H1 (cell line): ENCODE measurements at regions not wholly inside any gene's neighbourhood (a gene's known extent, or its start where the extent isn't known, plus 50 kb on each side); places are given as distances from the start of the nearest gene placed in this dataset.

Experiments
- CTCF ChIA-PET: fragments of 300-600 bp; sonication (Branson Sonifier 250); formaldehyde crosslinking; loops from one replicate; lab custom pipeline; 2021; ENCODE audit not compliant: partially characterized antibody; lab: Charles Lee
- POLR2A ChIA-PET: fragments of 300-600 bp; sonication (Branson Sonifier 250); formaldehyde crosslinking; loops from one replicate; lab custom pipeline; 2021; ENCODE audit warnings: inconsistent platforms; ENCODE audit not compliant: partially characterized antibody; lab: Charles Lee
- DNase-seq, 2 experiments: peaks; one replicate each; pipeline versions ENCODE4 v3.0.0 to v3.0.0-alpha.2; 2010 to 2022; ENCODE audit warnings: low spot score in 2 of 2, low read depth in 1 of 2, mixed read lengths in 1 of 2
- FAIRE-seq: peaks from 2 replicates; lab custom pipeline; 2011; peaks lifted over from hg19 to GRCh38; lab: Jason Lieb, UNC
- H2AFZ ChIP-seq: 2 replicates; pipeline ENCODE4 v1.8.1; 2012; ENCODE audit warnings: low read length, inconsistent platforms
- H2AK5ac ChIP-seq: 2 replicates; pipeline ENCODE4 v1.6.1; 2013; ENCODE audit warnings: low read depth, low read length
- H2BK120ac ChIP-seq: replicated peaks from 2 replicates; pipeline ENCODE3; 2013; ENCODE audit warnings: low read depth, low read length, inconsistent platforms
- H2BK12ac ChIP-seq: 2 replicates; pipeline ENCODE4 v1.6.1; 2013; ENCODE audit warnings: low read depth, low read length
- H2BK15ac ChIP-seq: 2 replicates; pipeline ENCODE4 v1.6.1; 2013; ENCODE audit warnings: low read length
- H2BK20ac ChIP-seq: 2 replicates; pipeline ENCODE4 v1.6.1; 2013; ENCODE audit warnings: low read length
- H2BK5ac ChIP-seq: 2 replicates; pipeline ENCODE4 v1.6.1; 2013; ENCODE audit warnings: low read depth, low read length
- H3K14ac ChIP-seq: 2 replicates; pipeline ENCODE4 v1.6.1; 2013; ENCODE audit warnings: inconsistent platforms; ENCODE audit not compliant: insufficient read length
- H3K18ac ChIP-seq: 2 replicates; pipeline ENCODE4 v1.6.1; 2013; ENCODE audit warnings: low read length; ENCODE audit errors: extremely low read depth
- H3K23ac ChIP-seq: 2 replicates; pipeline ENCODE4 v1.6.1; 2013; ENCODE audit warnings: inconsistent platforms; ENCODE audit not compliant: insufficient read length
- H3K23me2 ChIP-seq: 2 replicates; pipeline ENCODE4 v1.6.1; 2013; ENCODE audit warnings: low read depth, low read length
- H3K27ac ChIP-seq: 2 replicates; pipeline ENCODE4 v1.6.1; 2011; ENCODE audit warnings: low read depth, low read length, inconsistent platforms
- H3K27me3 ChIP-seq, 4 experiments: replicated peaks in 1 of 4; 1 replicate in 1 of 4; 2 replicates in 3 of 4; pipeline versions ENCODE4 v1.6.1 to v1.8.1; 2011 to 2013; ENCODE audit warnings: low read length in 3 of 4, mild to moderate bottlenecking in 3 of 4, inconsistent platforms in 2 of 4, mixed read lengths in 2 of 4, moderate library complexity in 1 of 4; ENCODE audit not compliant: control insufficient read depth in 3 of 4, insufficient read depth in 3 of 4; ENCODE audit errors: extremely low read depth in 1 of 4
- H3K36me3 ChIP-seq, 4 experiments: 2 replicates each; pipeline versions ENCODE4 v1.6.1 to v1.8.1; 2011 to 2013; ENCODE audit warnings: mild to moderate bottlenecking in 4 of 4, low read length in 3 of 4, moderate library complexity in 2 of 4, control low read depth in 1 of 4, inconsistent platforms in 1 of 4; ENCODE audit not compliant: insufficient read depth in 4 of 4, control insufficient read depth in 2 of 4
- H3K4ac ChIP-seq: replicated peaks from 2 replicates; pipeline ENCODE3; 2013; ENCODE audit warnings: low read length, low read depth, mixed read lengths, inconsistent platforms; ENCODE audit not compliant: insufficient read length
- H3K4me1 ChIP-seq, 4 experiments: replicated peaks in 1 of 4; 1 replicate in 1 of 4; 2 replicates in 3 of 4; pipeline versions ENCODE4 v1.6.1 to v1.8.1; 2011 to 2013; ENCODE audit warnings: low read length in 3 of 4, inconsistent platforms in 2 of 4, mixed read lengths in 1 of 4; ENCODE audit not compliant: insufficient read depth in 4 of 4, control insufficient read depth in 3 of 4
- H3K4me2 ChIP-seq, 2 experiments: 2 replicates each; pipeline versions ENCODE4 v1.6.1 to v1.8.1; 2011 to 2013; ENCODE audit warnings: low read depth in 2 of 2, low read length in 2 of 2, control low read depth in 1 of 2, inconsistent platforms in 1 of 2, mild to moderate bottlenecking in 1 of 2; ENCODE audit not compliant: insufficient read depth in 1 of 2
- H3K4me3 ChIP-seq, 4 experiments: fragments of 200-600, 300-600 bp in 1 of 4; sonication (generic), shearing (Covaris generic), sonication (Bioruptor Twin) in 1 of 4; 2 replicates each; pipeline versions ENCODE4 v1.5.1 to v1.8.1; 2011 to 2016; ENCODE audit warnings: low read length in 4 of 4, low read depth in 3 of 4, control low read depth in 2 of 4, inconsistent platforms in 2 of 4, mild to moderate bottlenecking in 2 of 4, mixed read lengths in 1 of 4, moderate library complexity in 1 of 4; ENCODE audit not compliant: insufficient read depth in 2 of 4; ENCODE audit errors: extremely low read depth in 1 of 4
- H3K56ac ChIP-seq: replicated peaks from 2 replicates; pipeline ENCODE3; 2013; ENCODE audit warnings: low read depth, mild to moderate bottlenecking, mixed read lengths, low read length, inconsistent platforms; ENCODE audit not compliant: insufficient read length
- H3K79me1 ChIP-seq: 2 replicates; pipeline ENCODE4 v1.6.1; 2013; ENCODE audit warnings: low read depth, low read length, control low read depth
- H3K79me2 ChIP-seq, 2 experiments: 2 replicates each; pipeline versions ENCODE4 v1.6.1 to v1.8.1; 2012 to 2013; ENCODE audit warnings: low read length in 2 of 2, mild to moderate bottlenecking in 2 of 2, inconsistent platforms in 1 of 2; ENCODE audit not compliant: insufficient read depth in 2 of 2, control insufficient read depth in 1 of 2
- H3K9ac ChIP-seq, 4 experiments: replicated peaks in 1 of 4; 1 replicate in 1 of 4; 2 replicates in 3 of 4; pipeline versions ENCODE4 v1.6.1 to v1.8.1; 2011 to 2013; ENCODE audit warnings: low read depth in 3 of 4, low read length in 3 of 4, control low read depth in 2 of 4, mild to moderate bottlenecking in 2 of 4, moderate library complexity in 2 of 4, inconsistent platforms in 1 of 4; ENCODE audit errors: extremely low read depth in 1 of 4
- H3K9me3 ChIP-seq, 2 experiments: 2 replicates each; pipeline versions ENCODE4 v1.6.1 to v1.8.1; 2012 to 2013; ENCODE audit warnings: mild to moderate bottlenecking in 2 of 2, moderate library complexity in 2 of 2, control low read depth in 1 of 2, inconsistent platforms in 1 of 2, low read depth in 1 of 2, low read length in 1 of 2, mixed read lengths in 1 of 2; ENCODE audit not compliant: insufficient read depth in 2 of 2
- H4K20me1 ChIP-seq, 2 experiments: replicated peaks in 1 of 2; 2 replicates each; pipeline versions ENCODE3 to v1.8.1; 2011 to 2013; ENCODE audit warnings: inconsistent platforms in 2 of 2, low read length in 2 of 2, mild to moderate bottlenecking in 1 of 2; ENCODE audit not compliant: insufficient read depth in 2 of 2, control insufficient read depth in 1 of 2
- H4K5ac ChIP-seq: 2 replicates; pipeline ENCODE4 v1.6.1; 2013; ENCODE audit warnings: low read length, low read depth, mixed read lengths, inconsistent platforms; ENCODE audit not compliant: insufficient read length
- H4K8ac ChIP-seq: 2 replicates; pipeline ENCODE4 v1.8.0; 2013; ENCODE audit warnings: mild to moderate bottlenecking, moderate library complexity, low read length, inconsistent platforms; ENCODE audit not compliant: insufficient read depth; ENCODE audit errors: extremely low read depth
- H4K91ac ChIP-seq: replicated peaks from 2 replicates; pipeline ENCODE3; 2013; ENCODE audit warnings: low read length, mixed read lengths, inconsistent platforms; ENCODE audit not compliant: insufficient read length
- BRCA1 ChIP-seq: IDR thresholded peaks from 2 replicates; pipeline ENCODE4 v1.6.1; 2012; ENCODE audit warnings: low read depth, low read length, improper control_type of control experiment
- EGR1 ChIP-seq: IDR thresholded peaks from 2 replicates; pipeline ENCODE4 v1.6.1; 2011; ENCODE audit warnings: low read depth, low read length, borderline replicate concordance
- HDAC2 ChIP-seq, 2 experiments: fragments of 300-600 bp in 1 of 2; sonication (generic) in 1 of 2; IDR thresholded peaks; 2 replicates each; pipeline ENCODE4 v1.6.1; 2011 to 2012; ENCODE audit warnings: low read depth in 2 of 2, low read length in 2 of 2, mild to moderate bottlenecking in 2 of 2, moderate library complexity in 2 of 2, borderline replicate concordance in 1 of 2, inconsistent platforms in 1 of 2
- JUN ChIP-seq: IDR thresholded peaks from 2 replicates; pipeline ENCODE4 v1.6.1; 2011; ENCODE audit warnings: low read depth, mild to moderate bottlenecking, improper control_type of control experiment, low read length
- KDM5A ChIP-seq: fragments of 200-600 bp; IDR thresholded peaks from 2 replicates; pipeline ENCODE4 v1.7.1; 2012; ENCODE audit warnings: mild to moderate bottlenecking, low read length, inconsistent platforms, mixed read lengths
- MAFK ChIP-seq: IDR thresholded peaks from 2 replicates; pipeline ENCODE4 v1.6.1; 2012; ENCODE audit warnings: low read depth, mild to moderate bottlenecking, improper control_type of control experiment, low read length
- RAD21 ChIP-seq, 2 experiments: IDR thresholded peaks in 1 of 2; conservative IDR thresholded peaks in 1 of 2; 2 replicates each; pipeline ENCODE4 v1.6.1; 2011; ENCODE audit warnings: low read depth in 2 of 2, low read length in 2 of 2, improper control_type of control experiment in 1 of 2, inconsistent platforms in 1 of 2, mild to moderate bottlenecking in 1 of 2, moderate library complexity in 1 of 2
- SIN3A ChIP-seq, 2 experiments: IDR thresholded peaks in 1 of 2; conservative IDR thresholded peaks in 1 of 2; 2 replicates each; pipeline ENCODE4 v1.6.1; 2011 to 2012; ENCODE audit warnings: low read length in 2 of 2, improper control_type of control experiment in 1 of 2, low read depth in 1 of 2, mild to moderate bottlenecking in 1 of 2
- SIX5 ChIP-seq: IDR thresholded peaks from 2 replicates; pipeline ENCODE4 v1.6.1; 2011; ENCODE audit warnings: mild to moderate bottlenecking, low read depth, low read length
- SRF ChIP-seq: IDR thresholded peaks from 2 replicates; pipeline ENCODE4 v1.6.1; 2011; ENCODE audit warnings: mild to moderate bottlenecking, low read depth, low read length, moderate library complexity
- TAF1 ChIP-seq: IDR thresholded peaks from 2 replicates; pipeline ENCODE4 v1.6.1; 2011; ENCODE audit warnings: mild to moderate bottlenecking, low read depth, low read length
- WGBS, 2 experiments: shearing (Covaris generic) in 1 of 2; methylation state at CpG; one replicate each; pipeline versions ENCODE4 v1.1.6 to v1.1.7; 2013 to 2015; ENCODE audit warnings: low lambda C conversion rate in 2 of 2, mixed read lengths in 2 of 2, inconsistent platforms in 1 of 2, low coverage in 1 of 2, missing lambda C conversion rate in 1 of 2; ENCODE audit not compliant: insufficient replicate concordance in 2 of 2, insufficient coverage in 1 of 2, insufficient read length in 1 of 2; ENCODE audit errors: extremely low coverage in 1 of 2, missing lambda C conversion rate in 1 of 2; 5-methylcytosine and 5-hydroxymethylcytosine counted together

- H4K91ac ChIP-seq = no peak overlapping the region
- H2BK20ac ChIP-seq = no peak overlapping the region
- H3K9me3 ChIP-seq = no peaks in the 10 kb centered on the region
- H2AK5ac ChIP-seq = no peak overlapping the region
- no peak overlapping the region for H3K4me2 ChIP-seq
- no peak overlapping the region for H3K14ac ChIP-seq
- H4K5ac ChIP-seq = no peak overlapping the region
- no peak overlapping the region for H2AFZ ChIP-seq
- H2BK12ac ChIP-seq = no peak overlapping the region
- H3K4ac ChIP-seq = no peak overlapping the region
- H3K4me3 ChIP-seq = no peak overlapping the region
- FAIRE-seq (no peak), DNase-seq (no peak)
- no peaks in the 10 kb centered on the region for H3K4me1 ChIP-seq
- H3K36me3 ChIP-seq = no peaks in the 10 kb centered on the region
- H3K27me3 ChIP-seq = no peaks in the 10 kb centered on the region
- H3K23ac ChIP-seq = no peak overlapping the region
- no peak overlapping the region for H2BK5ac ChIP-seq
- no peaks in the 10 kb centered on the region for H3K23me2 ChIP-seq
- H4K20me1 ChIP-seq = no peaks in the 10 kb centered on the region
- H4K8ac ChIP-seq = no peak overlapping the region
- H3K18ac ChIP-seq = no peak overlapping the region
- H3K56ac ChIP-seq = no peak overlapping the region
- CTCF ChIA-PET = interaction anchor here (1.1 kb wide), 1 partner anchor 86 kb away, joined by 3 read pairs; no protein-coding TSS in a partner anchor
- TF ChIP-seq SIX5 (no peak), HDAC2 (IDR thresholded peaks at IDR 0.05; ENCODE audit: borderline replicate concordance in 1 of 2, low read depth in 2 of 2, low read length in 2 of 2) (no peak), MAFK (no peak), KDM5A (no peak), TAF1 (no peak), JUN (no peak), EGR1 (no peak), SIN3A (conservative IDR thresholded peaks at IDR 0.05 in 1 of 2, IDR thresholded peaks at IDR 0.05 in 1 of 2; ENCODE audit: low read depth in 1 of 2, low read length in 2 of 2) (no peak), RAD21 (IDR thresholded peaks at IDR 0.05 in 1 of 2, conservative IDR thresholded peaks at IDR 0.05 in 1 of 2; ENCODE audit: low read depth in 2 of 2, low read length in 2 of 2) (no peak), BRCA1 (no peak), SRF (no peak)
- no peak overlapping the region for H3K27ac ChIP-seq
- no peak overlapping the region for H2BK15ac ChIP-seq
- no peak overlapping the region for H3K9ac ChIP-seq
- H3K79me2 ChIP-seq = no peaks in the 10 kb centered on the region
- no peaks in the 10 kb centered on the region for H3K79me1 ChIP-seq
- no peak overlapping the region for H2BK120ac ChIP-seq
- WGBS, 2 experiments = 89% methylated on average over 1 of the region's 1 CpG; no CpG with 5 or more reads in 1 of the 2 experiments
- POLR2A ChIA-PET = no interaction called here
Measured at GRCh38 chr3:8147711-8148110, 353.9 kb upstream of the LMCD1 start.
